IMR-90 (cell line): ENCODE measurements at regions not wholly inside any gene's neighbourhood (a gene's known extent, or its start where the extent isn't known, plus 50 kb on each side); places are given as distances from the start of the nearest gene placed in this dataset.

Experiments used
- ATAC-seq: fragments of 200-7000 bp; cut with Tn5 transposase; 2 replicates; pipeline ENCODE4 v1.9.1; 2020; ENCODE audit warnings: low read depth, mild to moderate bottlenecking, moderate library complexity
- BruUV-seq: library from RNA; stranded (reverse); fragments of 400-500 nt; replicated peaks from 2 replicates; lab custom pipeline; 2021; lab: Mats Ljungman, UMichigan
- CTCF ChIA-PET: fragments of 300-600 bp; formaldehyde crosslinking; extraction: SDS; loops from one replicate; lab custom pipeline; 2021; ENCODE audit warnings: antibody characterized with exemption; lab: Yijun Ruan, JAX
- POLR2A ChIA-PET: fragments of 300-600 bp; sonication (Branson Sonifier 250); formaldehyde crosslinking; loops from one replicate; lab custom pipeline; 2022; ENCODE audit warnings: antibody characterized with exemption; ENCODE audit not compliant: unreplicated experiment; lab: Charles Lee
- DNase-seq: peaks from one replicate; pipeline ENCODE4 v3.0.0; 2013
- H2AFZ ChIP-seq: replicated peaks from 2 replicates; pipeline ENCODE3; 2013; ENCODE audit warnings: low read length, mild to moderate bottlenecking; ENCODE audit not compliant: poor library complexity
- H2AK5ac ChIP-seq: 2 replicates; pipeline ENCODE4 v1.6.1; 2013; ENCODE audit warnings: low read depth, low read length, inconsistent platforms
- H2AK9ac ChIP-seq: replicated peaks from 2 replicates; pipeline ENCODE3; 2013; ENCODE audit warnings: mild to moderate bottlenecking, low read depth, low read length, moderate library complexity; ENCODE audit not compliant: poor library complexity
- H2BK120ac ChIP-seq: 2 replicates; pipeline ENCODE4 v1.6.1; 2013; ENCODE audit warnings: low read depth, low read length, inconsistent platforms
- H2BK15ac ChIP-seq: 3 replicates; pipeline ENCODE4 v1.6.1; 2013; ENCODE audit warnings: low read depth, low read length, inconsistent platforms
- H2BK20ac ChIP-seq: 2 replicates; pipeline ENCODE4 v1.6.1; 2013; ENCODE audit warnings: low read depth, mild to moderate bottlenecking, inconsistent platforms, low read length, moderate library complexity
- H2BK5ac ChIP-seq: 2 replicates; pipeline ENCODE4 v1.6.1; 2013; ENCODE audit warnings: mild to moderate bottlenecking, low read depth, low read length, inconsistent platforms; ENCODE audit not compliant: poor library complexity, severe bottlenecking
- H3K14ac ChIP-seq: replicated peaks from 2 replicates; pipeline ENCODE4 v1.6.1; 2013; ENCODE audit warnings: low read depth, low read length, inconsistent platforms
- H3K18ac ChIP-seq: 2 replicates; pipeline ENCODE4 v1.6.1; 2013; ENCODE audit warnings: low read depth, low read length, control low read depth
- H3K23ac ChIP-seq: 2 replicates; pipeline ENCODE4 v1.6.1; 2013; ENCODE audit warnings: low read depth, low read length, inconsistent platforms
- H3K27ac ChIP-seq: 2 replicates; pipeline ENCODE4 v1.5.1; 2013; ENCODE audit warnings: mild to moderate bottlenecking, control low read depth, low read length; ENCODE audit not compliant: insufficient read depth
- H3K27me3 ChIP-seq: 2 replicates; pipeline ENCODE4 v1.6.1; 2013; ENCODE audit warnings: low read length; ENCODE audit not compliant: control insufficient read depth, insufficient read depth
- H3K36me3 ChIP-seq: 2 replicates; pipeline ENCODE4 v1.6.1; 2013; ENCODE audit warnings: low read length, mixed read lengths; ENCODE audit not compliant: control insufficient read depth, insufficient read depth
- H3K4ac ChIP-seq: 2 replicates; pipeline ENCODE4 v1.6.1; 2013; ENCODE audit warnings: low read depth, low read length, inconsistent platforms
- H3K4me1 ChIP-seq: 2 replicates; pipeline ENCODE4 v1.6.1; 2013; ENCODE audit warnings: low read length, mixed read lengths; ENCODE audit not compliant: control insufficient read depth, insufficient read depth
- H3K4me2 ChIP-seq: 2 replicates; pipeline ENCODE4 v1.6.1; 2013; ENCODE audit warnings: low read depth, mild to moderate bottlenecking, control low read depth, low read length, moderate library complexity
- H3K4me3 ChIP-seq: 2 replicates; pipeline ENCODE4 v1.5.1; 2013; ENCODE audit warnings: low read depth, mild to moderate bottlenecking, control low read depth, low read length, moderate library complexity; ENCODE audit not compliant: insufficient read depth
- H3K56ac ChIP-seq: 2 replicates; pipeline ENCODE4 v1.6.1; 2013; ENCODE audit warnings: low read length, inconsistent platforms; ENCODE audit not compliant: insufficient read depth; ENCODE audit errors: extremely low read depth
- H3K79me1 ChIP-seq, 2 experiments: 2 replicates each; pipeline ENCODE4 v1.6.1; 2013; ENCODE audit warnings: low read length in 2 of 2, inconsistent platforms in 1 of 2, low read depth in 1 of 2
- H3K9ac ChIP-seq: 2 replicates; pipeline ENCODE4 v1.6.1; 2013; ENCODE audit warnings: low read depth, low read length, control low read depth
- H3K9me1 ChIP-seq: 2 replicates; pipeline ENCODE4 v1.6.1; 2013; ENCODE audit warnings: low read length, inconsistent platforms; ENCODE audit not compliant: insufficient read depth
- H3K9me3 ChIP-seq: 2 replicates; pipeline ENCODE4 v1.6.1; 2013; ENCODE audit warnings: low read length; ENCODE audit not compliant: control insufficient read depth, insufficient read depth
- H4K20me1 ChIP-seq: 2 replicates; pipeline ENCODE4 v1.6.1; 2013; ENCODE audit warnings: low read length, inconsistent platforms; ENCODE audit not compliant: insufficient read depth
- H4K5ac ChIP-seq: 2 replicates; pipeline ENCODE4 v1.6.1; 2013; ENCODE audit warnings: mild to moderate bottlenecking, low read depth, low read length, control low read depth
- H4K8ac ChIP-seq, 2 experiments: 2 replicates each; pipeline ENCODE4 v1.6.1; 2013; ENCODE audit warnings: low read depth in 2 of 2, low read length in 2 of 2, control low read depth in 1 of 2, inconsistent platforms in 1 of 2
- H4K91ac ChIP-seq: 2 replicates; pipeline ENCODE4 v1.6.1; 2013; ENCODE audit warnings: low read depth, low read length, inconsistent platforms; ENCODE audit not compliant: insufficient read depth
- BHLHE40 ChIP-seq: fragments of 150-350 bp; IDR thresholded peaks from 2 replicates; pipeline ENCODE4 v1.6.1; 2016; ENCODE audit warnings: mild to moderate bottlenecking, low read depth, low read length
- CHD1 ChIP-seq: IDR thresholded peaks from 2 replicates; pipeline ENCODE4 v1.6.1; 2012; ENCODE audit warnings: low read depth, low read length, improper control_type of control experiment
- CTCF ChIP-seq: conservative IDR thresholded peaks from 2 replicates; pipeline ENCODE4 v1.5.1; 2012; ENCODE audit warnings: mild to moderate bottlenecking, low read depth, low read length, improper control_type of control experiment
- RCOR1 ChIP-seq: IDR thresholded peaks from 2 replicates; pipeline ENCODE4 v1.6.1; 2012; ENCODE audit warnings: mild to moderate bottlenecking, low read length, improper control_type of control experiment; ENCODE audit not compliant: insufficient replicate concordance
- WGBS, 2 experiments: methylation state at CpG; one replicate each; pipeline versions ENCODE4 v1.1.5 to v1.1.7; 2013; ENCODE audit warnings: missing lambda C conversion rate in 2 of 2; ENCODE audit not compliant: insufficient read length in 1 of 2; ENCODE audit errors: extremely low coverage in 2 of 2; 5-methylcytosine and 5-hydroxymethylcytosine counted together
- dilution Hi-C: fragments of 300-500 bp; cut with HindIII; formaldehyde crosslinking; loops from one replicate; pipeline ENCODE4 v1.14.3; 2018; ENCODE audit warnings: low sequenced_read_pairs; ENCODE audit not compliant: unreplicated experiment
- in situ Hi-C: fragments of 300-500 bp; cut with MboI; formaldehyde crosslinking; loops from 3 replicates; pipeline ENCODE4 v1.14.3; 2019; ENCODE audit warnings: low sequenced_read_pairs, inconsistent platforms, mixed read lengths
- intact Hi-C: fragments of 100-400 bp; cut with micrococcal nuclease; formaldehyde crosslinking; loops from 2 replicates; pipeline ENCODE4 v1.10.0; 2022

DNA sequence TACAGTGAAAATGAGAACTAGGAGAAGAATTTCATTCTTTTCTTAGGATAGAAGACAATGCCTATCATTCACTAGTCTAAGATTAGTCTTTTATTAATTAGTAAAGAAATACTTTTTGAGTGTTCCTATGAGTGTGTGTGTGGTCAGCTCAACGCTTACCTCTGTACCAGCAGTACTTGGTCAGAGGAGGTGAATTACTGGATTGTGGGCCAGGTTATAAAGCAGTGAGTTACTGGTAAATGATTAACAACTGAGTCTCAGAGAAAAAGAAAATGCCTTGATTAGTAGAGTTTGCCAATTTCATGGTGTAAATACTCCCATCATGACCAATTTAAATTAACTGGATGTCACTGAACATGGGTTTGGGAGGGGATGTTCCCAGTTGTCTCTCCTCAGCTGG is 444.6 kb downstream of the STIM2 start:
- BruUV-seq, result no TSS peak
- Histone ChIP-seq H2BK5ac (no peak overlapping the region), H2BK15ac (no peak overlapping the region), H3K79me1 (no peaks in the 10 kb centered on the region), H4K91ac (no peak overlapping the region), H3K4me2 (no peak overlapping the region), H3K56ac (no peak overlapping the region), H3K14ac (no peak overlapping the region), H3K4me3 (no peak overlapping the region), H3K27ac (no peak overlapping the region), H4K5ac (no peak overlapping the region), H3K9me3 (0 out of 2 replicates have a peak, but pooled peaks cover 2% of the 10 kb centered on the region), H3K4ac (no peak overlapping the region), H2AFZ (no peak overlapping the region), H2BK20ac (no peak overlapping the region), H2BK120ac (no peak overlapping the region), H3K4me1 (no peaks in the 10 kb centered on the region), H4K8ac (no peak overlapping the region), H3K18ac (no peak overlapping the region), H3K23ac (no peak overlapping the region), H3K9ac (no peak overlapping the region), H4K20me1 (no peaks in the 10 kb centered on the region), H3K27me3 (no peaks in the 10 kb centered on the region), H2AK5ac (no peak overlapping the region), H3K9me1 (no peaks in the 10 kb centered on the region), H2AK9ac (no peak overlapping the region), H3K36me3 (no peaks in the 10 kb centered on the region)
- ChIA-PET CTCF (no interaction called here), POLR2A (no interaction called here)
- no peak for ATAC-seq
- WGBS, 2 experiments, result no CpG with 5 or more reads among the region's 1 CpG
- dilution Hi-C loops (no loop called here), in situ Hi-C loops (no loop called here), intact Hi-C loops (no loop called here)
- TF ChIP-seq CTCF, result no peak
- no peak for TF ChIP-seq RCOR1
- no peak for TF ChIP-seq CHD1
- TF ChIP-seq BHLHE40, result no peak
- DNase-seq, result no peak
